ENCODE measurements at regions not wholly inside any gene's neighbourhood (a gene's known extent, or its start where the extent isn't known, plus 50 kb on each side); places are given as distances from the start of the nearest gene placed in this dataset.

- Histone ChIP-seq H3K9me3 (no peaks in the 10 kb centered on the region), H3K4me1 (no peaks in the 10 kb centered on the region), H3K27me3 (no peaks in the 10 kb centered on the region), H3K27ac (no peak overlapping the region), H3K36me3 (no peaks in the 10 kb centered on the region), H3K4me3 (no peak overlapping the region)
- DNase-seq (ENCODE audit: low spot score) = no peak
- no peak for TF ChIP-seq CTCF (IDR thresholded peaks at IDR 0.05)
Observed at GRCh38 chr10:28169525-28169924, 133.3 kb downstream of the MPP7 start.

- Histone ChIP-seq H3K4me3 (no peak overlapping the region), H3K36me3 (no peaks in the 10 kb centered on the region), H3K27ac (no peak overlapping the region), H3K4me1 (no peaks in the 10 kb centered on the region), H3K9me3 (no peaks in the 10 kb centered on the region), H3K27me3 (no peaks in the 10 kb centered on the region)
- TF ChIP-seq CTCF (IDR thresholded peaks at IDR 0.05) = no peak
- no peak for DNase-seq (ENCODE audit: low spot score)
Observed at GRCh38 chr10:28160866-28161405, 141.9 kb downstream of the MPP7 start.

GRCh38 chr10:28157379-28157778 lies 145.5 kb downstream of the MPP7 start:
- no peak for DNase-seq (ENCODE audit: low spot score)
- Histone ChIP-seq H3K36me3 (no peaks in the 10 kb centered on the region), H3K27ac (no peak overlapping the region), H3K27me3 (no peaks in the 10 kb centered on the region), H3K4me3 (no peak overlapping the region), H3K9me3 (no peaks in the 10 kb centered on the region), H3K4me1 (no peaks in the 10 kb centered on the region)
- no peak for TF ChIP-seq CTCF (IDR thresholded peaks at IDR 0.05)

- Histone ChIP-seq H3K27me3 (no peaks in the 10 kb centered on the region), H3K4me3 (no peak overlapping the region), H3K4me1 (no peaks in the 10 kb centered on the region), H3K27ac (no peak overlapping the region), H3K9me3 (no peaks in the 10 kb centered on the region), H3K36me3 (no peaks in the 10 kb centered on the region)
- TF ChIP-seq CTCF (IDR thresholded peaks at IDR 0.05) = no peak
- DNase-seq (ENCODE audit: low spot score) = no peak
Observed at GRCh38 chr10:28155726-28156125, 147.1 kb downstream of the MPP7 start.

- Histone ChIP-seq H3K9me3 (no peaks in the 10 kb centered on the region), H3K27me3 (no peaks in the 10 kb centered on the region), H3K4me1 (no peaks in the 10 kb centered on the region), H3K27ac (no peak overlapping the region), H3K4me3 (no peak overlapping the region), H3K36me3 (no peaks in the 10 kb centered on the region)
- no peak for TF ChIP-seq CTCF (IDR thresholded peaks at IDR 0.05)
- no peak for DNase-seq (ENCODE audit: low spot score)
Observed at GRCh38 chr10:28151636-28152035, 151.2 kb downstream of the MPP7 start.

GRCh38 chr10:28149746-28150145 lies 150.9 kb upstream of the ODAD2 start:
- no peaks in the 10 kb centered on the region for H3K9me3 ChIP-seq
- no peak for DNase-seq (ENCODE audit: low spot score)
- H3K27me3 ChIP-seq = no peaks in the 10 kb centered on the region
- H3K4me3 ChIP-seq = no peak overlapping the region
- no peaks in the 10 kb centered on the region for H3K36me3 ChIP-seq
- H3K27ac ChIP-seq = no peak overlapping the region
- no peak for TF ChIP-seq CTCF (IDR thresholded peaks at IDR 0.05)
- H3K4me1 ChIP-seq = no peaks in the 10 kb centered on the region
